GM12892 (cell line): ENCODE measurements at regions not wholly inside any gene's neighbourhood (a gene's known extent, or its start where the extent isn't known, plus 50 kb on each side); places are given as distances from the start of the nearest gene placed in this dataset.

ENCODE experiments used
- POLR2AphosphoS5 ChIP-seq: IDR thresholded peaks from 2 replicates; pipeline ENCODE4 v1.6.1; 2011; ENCODE audit warnings: low read depth, low read length, control low read depth
- TAF1 ChIP-seq: IDR thresholded peaks from 2 replicates; pipeline ENCODE4 v1.6.1; 2011; ENCODE audit warnings: low read depth, mild to moderate bottlenecking, control low read depth, low read length, borderline replicate concordance

- TF ChIP-seq POLR2AphosphoS5, result no peak
- no peak for TF ChIP-seq TAF1
These were observed 102.8 kb upstream of the CYP1B1 start for GRCh38 chr2:38178556-38179419.
